Islet precursor cell (in vitro differentiated cells): ENCODE measurements at regions not wholly inside any gene's neighbourhood (a gene's known extent, or its start where the extent isn't known, plus 50 kb on each side); places are given as distances from the start of the nearest gene placed in this dataset.
"Not testable (repeated sequence)": the region's sequence is repeated elsewhere in the genome, so short reads cannot be mapped to it uniquely, and the experiment has no call there.

ENCODE experiments used
- DNase-seq: peaks from one replicate; pipeline ENCODE4 v3.0.0-alpha.2; 2018

- DNase-seq, result no peak
Observed at GRCh38 chr6:71056656-71057055, 99.8 kb upstream of the B3GAT2 start.

- DNase-seq, result no peak
Observed at GRCh38 chr6:71066153-71066552, 109.3 kb upstream of the B3GAT2 start.

GRCh38 chr6:71067816-71068215 lies 111.0 kb upstream of the B3GAT2 start:
- no peak for DNase-seq

GRCh38 chr6:71072508-71072907 lies 115.6 kb upstream of the B3GAT2 start:
- no peak for DNase-seq

- DNase-seq, result no peak
Observed at GRCh38 chr6:71077655-71078054, 120.8 kb upstream of the B3GAT2 start.

GRCh38 chr6:71079677-71080076 lies 122.8 kb upstream of the B3GAT2 start:
- DNase-seq, result no peak

GRCh38 chr6:71080133-71080532 lies 123.3 kb upstream of the B3GAT2 start:
- no peak for DNase-seq

GRCh38 chr6:71080826-71081225 lies 124.0 kb upstream of the B3GAT2 start:
- no peak for DNase-seq

- DNase-seq, result no peak
Observed at GRCh38 chr6:71082033-71082650, 125.3 kb upstream of the B3GAT2 start.

GRCh38 chr6:71083308-71083820 lies 126.5 kb upstream of the B3GAT2 start:
- DNase-seq, result no peak

GRCh38 chr6:71088166-71088565 lies 131.3 kb upstream of the B3GAT2 start:
- no peak for DNase-seq

- no peak for DNase-seq
Observed at GRCh38 chr6:71090217-71090616, 133.4 kb upstream of the B3GAT2 start.

- no peak for DNase-seq
Observed at GRCh38 chr6:71091167-71091566, 134.3 kb upstream of the B3GAT2 start.

GRCh38 chr6:71091956-71092355 lies 135.1 kb upstream of the B3GAT2 start:
- DNase-seq, result no peak

GRCh38 chr6:71097264-71097663 lies 140.4 kb upstream of the B3GAT2 start:
- DNase-seq, result not testable (repeated sequence)

- no peak for DNase-seq
Observed at GRCh38 chr6:71099649-71100048, 142.8 kb upstream of the B3GAT2 start.

- DNase-seq, result no peak
Observed at GRCh38 chr6:71103130-71103529, 146.3 kb upstream of the B3GAT2 start.

GRCh38 chr6:71103641-71104040 lies 146.8 kb upstream of the B3GAT2 start:
- DNase-seq, result no peak

GRCh38 chr6:71106276-71106675 lies 149.4 kb upstream of the B3GAT2 start:
- no peak for DNase-seq

- DNase-seq, result no peak
Observed at GRCh38 chr6:71107911-71108420, 151.1 kb upstream of the B3GAT2 start.

GRCh38 chr6:71114544-71114943 lies 157.7 kb upstream of the B3GAT2 start:
- DNase-seq, result no peak

GRCh38 chr6:71114986-71115385 lies 158.1 kb upstream of the B3GAT2 start:
- DNase-seq, result no peak

GRCh38 chr6:71119560-71119959 lies 162.7 kb upstream of the B3GAT2 start:
- no peak for DNase-seq

- no peak for DNase-seq
Observed at GRCh38 chr6:71123051-71123450, 165.6 kb upstream of the OGFRL1 start.

GRCh38 chr6:71124340-71124739 lies 164.3 kb upstream of the OGFRL1 start:
- DNase-seq, result no peak
